Transverse colon (tissue), 4 donors: ENCODE measurements at regions not wholly inside any gene's neighbourhood (a gene's known extent, or its start where the extent isn't known, plus 50 kb on each side); places are given as distances from the start of the nearest gene placed in this dataset.

Experiments
- CTCF ChIP-seq, 5 experiments: fragments of 200-600 bp in 3 of 5; fragments of 450-650 bp in 2 of 5; sonication (generic) in 3 of 5; IDR thresholded peaks; 1 replicate in 2 of 5; 2 replicates in 3 of 5; pipeline ENCODE4 v1.5.1; 2016 to 2017; ENCODE audit warnings: antibody characterized with exemption in 5 of 5, inconsistent platforms in 3 of 5, mild to moderate bottlenecking in 2 of 5, moderate library complexity in 1 of 5
- EP300 ChIP-seq: sonication (generic); formaldehyde crosslinking; IDR thresholded peaks from one replicate; pipeline ENCODE4 v1.6.1; 2017; ENCODE audit warnings: antibody characterized with exemption, low read depth
- POLR2A ChIP-seq: fragments of 450-650 bp; IDR thresholded peaks from one replicate; pipeline ENCODE4 v1.6.1; 2016; ENCODE audit warnings: antibody characterized with exemption, mild to moderate bottlenecking, moderate library complexity
- POLR2AphosphoS5 ChIP-seq, 3 donors: sonication (generic); formaldehyde crosslinking; IDR thresholded peaks; one replicate each; pipeline ENCODE4 v1.6.1; 2016; ENCODE audit warnings: antibody characterized with exemption in 3 of 3

DNA sequence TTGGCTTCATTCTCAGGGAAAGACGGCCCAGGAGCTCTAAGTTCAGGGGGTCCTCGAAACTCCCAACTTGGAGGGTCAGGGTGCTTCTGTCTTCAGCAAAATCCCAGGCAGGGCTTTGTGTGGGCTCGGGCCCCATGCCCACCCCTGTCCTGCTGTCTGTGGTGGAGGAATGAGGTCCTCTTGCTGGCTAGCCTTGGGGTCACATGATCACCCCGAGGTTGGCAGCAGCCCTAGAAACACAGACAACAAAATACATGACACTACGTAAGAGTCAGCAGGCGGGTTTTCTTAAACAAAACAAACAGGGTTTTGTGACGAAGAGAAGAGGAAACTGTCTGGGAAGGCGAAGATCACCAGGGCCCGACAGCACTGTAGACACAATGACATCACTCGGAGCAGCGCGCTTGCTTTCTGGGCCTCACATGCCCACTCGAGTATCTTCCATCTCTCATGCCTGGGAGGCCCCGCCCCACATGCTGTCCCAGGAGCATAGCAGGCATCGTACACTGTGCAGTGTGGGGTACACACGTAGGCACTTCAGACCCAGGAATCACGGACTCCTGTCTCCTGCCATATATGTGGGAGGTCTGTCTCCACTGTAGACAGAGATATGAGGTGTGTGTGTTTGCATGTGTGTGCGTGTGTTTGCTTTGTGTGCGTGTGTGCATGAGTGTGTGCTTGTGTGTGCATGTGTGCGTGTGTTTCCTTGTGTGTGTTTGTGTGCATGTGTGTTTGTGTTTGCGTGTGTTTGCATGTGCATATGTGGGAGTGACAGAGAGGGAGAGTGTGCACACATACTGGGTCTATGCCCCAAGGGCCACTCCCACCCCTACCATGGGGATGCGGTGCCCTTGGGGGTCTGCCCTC, 94.7 kb downstream of the SIK1 start:
- no peak for TF ChIP-seq CTCF (IDR thresholded peaks at IDR 0.05)
- no peak for TF ChIP-seq POLR2AphosphoS5 (IDR thresholded peaks at IDR 0.05)
- TF ChIP-seq POLR2A = no peak
- no peak for TF ChIP-seq EP300
